ENCODE measurements at regions not wholly inside any gene's neighbourhood (a gene's known extent, or its start where the extent isn't known, plus 50 kb on each side); places are given as distances from the start of the nearest gene placed in this dataset.

DNA sequence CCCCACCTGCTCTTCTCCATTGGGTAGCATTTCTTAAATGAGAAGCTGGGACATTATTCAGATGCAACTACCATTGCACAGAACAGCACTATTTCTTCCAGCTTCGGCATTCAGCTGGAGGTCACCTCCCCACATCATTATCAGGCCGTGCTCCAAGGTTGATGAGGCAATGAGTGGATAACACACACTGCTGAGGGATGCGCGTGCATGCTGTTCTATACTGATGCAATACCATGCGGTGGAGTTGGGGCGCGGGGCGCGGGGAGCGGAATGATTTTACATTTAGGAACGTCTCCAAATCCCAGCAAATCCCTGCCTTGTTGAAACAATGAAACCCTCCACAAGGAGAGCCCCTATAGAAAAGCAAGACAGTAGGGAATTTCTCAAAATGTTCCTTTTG, 283.4 kb downstream of the GRIN2B start:
- no peaks in the 10 kb centered on the region for H3K36me3 Mint-ChIP-seq
- no peak for DNase-seq
- peaks cover 20% of the 10 kb centered on the region for H3K27me3 Mint-ChIP-seq
- no peaks in the 10 kb centered on the region for H3K4me1 Mint-ChIP-seq
- H3K9me3 Mint-ChIP-seq: no peaks in the 10 kb centered on the region
- no peak overlapping the region for H3K4me3 Mint-ChIP-seq
- H3K27ac Mint-ChIP-seq: no peak overlapping the region

DNA sequence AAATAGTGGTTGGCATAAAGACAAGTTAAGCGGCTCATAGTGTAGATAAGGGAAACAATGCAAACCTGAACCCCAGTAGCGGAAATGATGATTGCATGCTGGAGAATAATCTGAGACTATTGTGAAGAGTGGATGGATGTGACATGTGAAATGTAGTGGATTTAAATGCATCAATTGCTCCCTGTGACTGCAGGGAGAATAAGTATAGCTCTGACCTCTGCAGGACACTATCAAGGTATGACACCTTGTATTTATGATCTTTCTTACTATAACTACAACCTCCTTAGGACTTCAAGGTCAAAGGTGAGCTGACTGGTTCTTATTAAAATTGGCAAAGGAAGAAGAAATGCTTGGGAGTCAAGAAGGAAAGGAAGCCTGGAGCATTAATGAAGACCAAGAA, 285.6 kb downstream of the GRIN2B start:
- Mint-ChIP-seq H3K4me3 (no peak overlapping the region), H3K9me3 (no peaks in the 10 kb centered on the region), H3K27me3 (peaks cover 17% of the 10 kb centered on the region), H3K4me1 (no peaks in the 10 kb centered on the region), H3K36me3 (no peaks in the 10 kb centered on the region), H3K27ac (no peak overlapping the region)
- no peak for DNase-seq

DNA sequence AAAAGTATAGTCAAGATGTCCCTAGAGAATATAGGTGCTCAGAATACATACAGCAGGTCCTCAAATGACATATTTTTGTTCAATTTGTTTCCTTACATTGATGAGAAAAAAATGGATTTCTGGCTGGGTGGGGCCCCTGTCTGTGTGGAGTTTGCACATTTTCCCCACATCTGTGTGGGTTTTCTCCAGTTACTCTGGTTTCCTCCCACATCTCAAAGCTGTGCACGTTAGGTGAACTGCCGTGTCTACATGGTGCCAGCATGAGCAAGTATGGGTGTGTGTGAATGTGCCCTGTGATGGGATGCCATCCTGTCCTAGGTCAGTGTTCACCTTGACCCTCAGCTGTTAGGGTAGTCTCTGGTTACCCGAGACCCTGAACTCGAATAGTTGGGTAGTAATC, 289.1 kb downstream of the GRIN2B start:
- H3K36me3 Mint-ChIP-seq: no peaks in the 10 kb centered on the region
- no peak overlapping the region for H3K27ac Mint-ChIP-seq
- no peaks in the 10 kb centered on the region for H3K4me1 Mint-ChIP-seq
- peaks cover 6% of the 10 kb centered on the region for H3K27me3 Mint-ChIP-seq
- H3K4me3 Mint-ChIP-seq: no peak overlapping the region
- no peaks in the 10 kb centered on the region for H3K9me3 Mint-ChIP-seq
- DNase-seq: no peak

DNA sequence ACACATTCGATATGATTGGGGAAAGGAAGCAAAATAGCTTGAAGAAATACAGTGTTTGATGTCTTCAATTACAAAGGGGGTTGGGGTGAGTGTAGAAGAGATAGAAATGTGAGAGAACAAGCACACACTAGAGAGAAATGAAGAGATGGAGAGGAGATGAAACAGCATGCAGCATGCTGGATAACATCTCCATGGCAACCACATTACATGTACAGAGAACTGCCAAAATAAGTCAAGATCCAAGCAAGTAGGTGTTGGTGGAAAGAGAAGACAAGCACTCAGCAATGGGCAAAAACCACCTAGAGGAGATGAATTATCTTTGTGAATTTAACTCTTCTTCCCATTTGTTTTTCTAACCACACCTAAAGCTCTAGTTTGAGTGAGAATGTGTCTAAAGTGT, 289.8 kb downstream of the GRIN2B start:
- no peak for DNase-seq
- Mint-ChIP-seq H3K27me3 (peaks cover 5% of the 10 kb centered on the region), H3K36me3 (no peaks in the 10 kb centered on the region), H3K4me1 (no peaks in the 10 kb centered on the region), H3K9me3 (no peaks in the 10 kb centered on the region), H3K27ac (no peak overlapping the region), H3K4me3 (no peak overlapping the region)

DNA sequence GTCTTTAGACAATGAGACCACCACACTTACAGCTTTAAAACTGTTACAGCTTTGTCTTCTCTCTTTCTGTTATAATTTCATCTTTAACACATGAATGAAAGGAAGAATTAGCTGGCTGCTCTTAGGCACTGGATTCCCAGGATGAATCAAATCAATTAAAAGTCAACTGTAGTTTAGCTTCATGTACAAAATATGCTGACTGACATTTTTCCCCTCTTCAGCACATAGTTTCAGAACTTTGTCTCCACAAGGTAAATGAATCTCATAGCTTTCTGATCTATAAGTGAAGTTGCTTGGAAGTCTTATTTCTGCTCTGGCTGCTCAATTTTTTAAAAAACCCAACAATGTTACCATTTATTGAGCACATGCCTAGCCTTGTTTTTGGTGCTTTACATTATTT, 293.8 kb downstream of the GRIN2B start:
- no peak overlapping the region for H3K4me3 Mint-ChIP-seq
- no peaks in the 10 kb centered on the region for H3K4me1 Mint-ChIP-seq
- no peaks in the 10 kb centered on the region for H3K36me3 Mint-ChIP-seq
- no peak overlapping the region for H3K27ac Mint-ChIP-seq
- DNase-seq: no peak
- no peaks in the 10 kb centered on the region for H3K9me3 Mint-ChIP-seq
- peaks cover 8% of the 10 kb centered on the region for H3K27me3 Mint-ChIP-seq

DNA sequence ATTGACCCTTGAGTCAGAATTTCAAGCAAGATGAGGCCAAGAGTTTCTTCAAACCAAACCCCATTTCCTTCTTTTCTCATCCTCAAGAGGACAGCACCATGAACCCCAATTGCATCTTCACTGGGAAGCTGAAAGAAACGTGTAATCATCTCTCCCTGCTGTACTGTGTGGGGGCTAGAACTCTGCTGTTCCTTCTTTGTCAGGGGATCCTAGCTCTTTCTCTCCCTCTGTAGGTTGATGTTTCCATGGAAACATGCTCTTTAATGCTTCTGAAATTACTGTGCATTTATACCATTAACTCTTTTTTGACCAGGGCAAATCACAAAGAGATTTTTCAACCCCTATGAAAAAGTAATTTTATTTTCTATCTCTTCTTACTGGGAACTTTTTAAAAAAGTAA, 295.1 kb downstream of the GRIN2B start:
- Mint-ChIP-seq H3K36me3 (no peaks in the 10 kb centered on the region), H3K4me1 (no peaks in the 10 kb centered on the region), H3K4me3 (no peak overlapping the region), H3K27me3 (peaks cover 8% of the 10 kb centered on the region), H3K9me3 (no peaks in the 10 kb centered on the region), H3K27ac (no peak overlapping the region)
- DNase-seq: no peak

DNA sequence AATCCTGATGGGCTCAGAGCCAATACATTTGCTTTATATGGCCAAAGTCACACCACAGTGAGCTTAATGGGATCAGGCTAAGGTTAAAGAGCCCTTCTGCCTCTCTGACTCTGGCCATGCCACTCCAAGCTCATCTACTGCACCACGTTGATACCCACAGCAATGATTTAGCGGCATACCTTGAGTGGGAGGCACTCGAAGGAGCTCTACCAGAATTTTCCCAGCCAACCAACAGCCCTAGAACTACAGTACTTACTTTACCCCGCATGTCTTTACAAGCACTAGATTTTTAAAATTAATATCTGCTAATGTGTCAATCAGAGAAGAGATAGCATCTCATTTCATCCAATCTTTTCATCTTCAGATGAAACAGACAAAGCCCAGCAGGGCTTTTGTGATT, 300.5 kb downstream of the GRIN2B start:
- DNase-seq: no peak
- H3K36me3 Mint-ChIP-seq: no peaks in the 10 kb centered on the region
- no peak overlapping the region for H3K4me3 Mint-ChIP-seq
- no peaks in the 10 kb centered on the region for H3K9me3 Mint-ChIP-seq
- peaks cover 4% of the 10 kb centered on the region for H3K27me3 Mint-ChIP-seq
- H3K4me1 Mint-ChIP-seq: no peaks in the 10 kb centered on the region
- no peak overlapping the region for H3K27ac Mint-ChIP-seq

DNA sequence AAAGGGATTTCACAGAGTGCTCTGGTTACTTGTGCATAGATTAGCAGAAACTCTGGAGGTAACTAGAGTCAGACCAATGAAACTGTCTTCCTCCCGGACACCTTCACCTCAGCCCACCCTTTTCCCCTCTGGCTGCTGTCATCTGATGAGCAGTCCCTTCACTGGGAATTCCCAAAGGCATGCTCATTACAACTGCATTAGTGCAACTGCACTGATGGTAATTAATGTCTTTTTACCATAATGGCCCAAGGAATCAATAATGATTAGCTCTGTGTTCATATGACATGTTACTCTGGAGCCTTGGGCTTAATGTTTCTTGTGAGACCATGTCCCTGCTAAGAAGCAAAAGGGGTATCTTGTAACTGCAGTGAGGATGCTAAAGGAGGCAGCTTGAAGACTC, 304.5 kb downstream of the GRIN2B start:
- Mint-ChIP-seq H3K4me1 (no peaks in the 10 kb centered on the region), H3K27me3 (no peaks in the 10 kb centered on the region), H3K36me3 (no peaks in the 10 kb centered on the region), H3K4me3 (no peak overlapping the region), H3K9me3 (no peaks in the 10 kb centered on the region), H3K27ac (no peak overlapping the region)
- DNase-seq: no peak

DNA sequence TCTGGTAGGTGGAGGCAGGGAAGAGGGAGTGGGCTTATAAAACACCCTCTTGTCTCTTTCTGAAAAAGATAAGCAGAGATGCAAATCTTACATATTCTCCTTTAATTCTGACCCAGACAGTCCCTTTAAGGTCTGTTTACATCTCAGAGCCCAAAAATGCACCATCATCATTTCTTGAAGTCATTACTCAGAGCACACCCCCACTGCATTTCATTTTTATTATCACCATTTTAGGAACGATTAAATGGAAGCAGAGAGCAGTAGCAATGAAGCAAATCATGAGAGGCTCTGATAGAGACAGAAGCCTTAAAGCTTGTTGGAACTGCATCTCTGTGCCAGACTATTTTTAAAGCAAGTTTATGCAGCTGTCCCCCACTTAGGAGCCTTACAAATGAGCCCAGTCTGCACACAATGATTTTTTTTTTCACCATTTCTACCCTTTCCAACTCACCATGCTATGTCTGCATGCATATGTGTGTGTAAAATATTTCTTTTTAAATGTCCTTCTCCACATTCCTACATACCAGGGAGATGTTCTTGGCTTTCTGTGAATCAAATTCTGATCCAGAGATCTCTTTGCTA, 311.0 kb downstream of the GRIN2B start:
- no peak for DNase-seq
- H3K36me3 Mint-ChIP-seq: no peaks in the 10 kb centered on the region
- H3K4me1 Mint-ChIP-seq: no peaks in the 10 kb centered on the region
- no peak overlapping the region for H3K4me3 Mint-ChIP-seq
- no peak overlapping the region for H3K27ac Mint-ChIP-seq
- H3K27me3 Mint-ChIP-seq: peaks cover 23% of the 10 kb centered on the region
- no peaks in the 10 kb centered on the region for H3K9me3 Mint-ChIP-seq

DNA sequence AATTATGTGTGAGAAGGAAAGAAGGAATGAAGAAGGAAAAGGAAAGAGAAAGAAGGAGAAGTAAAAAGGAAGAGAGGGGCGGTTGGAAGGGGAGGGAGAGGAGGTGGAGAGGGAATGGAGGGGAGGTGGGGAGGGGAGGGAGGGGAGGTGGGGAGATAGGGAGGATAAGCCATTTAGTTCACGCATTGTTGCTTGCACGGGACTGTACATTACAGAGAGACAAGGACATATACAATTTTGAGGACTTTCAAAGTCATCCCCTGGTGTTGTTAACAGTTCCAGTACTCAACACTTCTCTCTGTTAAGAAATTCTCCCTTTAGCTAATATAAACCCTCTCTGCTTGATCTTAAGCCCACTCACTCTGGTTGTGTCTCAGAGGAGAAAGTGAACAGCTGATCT, 312.5 kb downstream of the GRIN2B start:
- DNase-seq: no peak
- Mint-ChIP-seq H3K27me3 (peaks cover 23% of the 10 kb centered on the region), H3K27ac (no peak overlapping the region), H3K36me3 (no peaks in the 10 kb centered on the region), H3K4me1 (no peaks in the 10 kb centered on the region), H3K9me3 (no peaks in the 10 kb centered on the region), H3K4me3 (no peak overlapping the region)

DNA sequence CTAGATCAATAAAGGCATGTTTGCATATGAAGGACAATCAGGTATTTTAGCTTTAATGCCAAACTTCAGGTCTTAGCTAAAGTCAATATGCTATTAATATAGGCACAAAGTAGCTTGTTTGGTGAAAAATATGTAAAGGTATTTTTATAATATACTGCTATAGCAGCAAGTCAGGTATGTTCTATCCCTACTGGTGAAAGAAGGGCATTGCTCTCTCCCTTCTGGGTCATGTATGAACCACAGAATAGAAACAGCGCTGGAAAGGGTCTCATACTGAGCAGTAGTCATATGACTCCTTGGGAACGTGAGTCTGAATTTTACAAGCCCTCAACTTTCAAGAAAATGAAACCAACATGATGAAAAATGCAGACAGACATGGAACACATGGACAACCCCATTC, 314.6 kb downstream of the GRIN2B start:
- Mint-ChIP-seq H3K36me3 (no peaks in the 10 kb centered on the region), H3K4me1 (no peaks in the 10 kb centered on the region), H3K4me3 (no peak overlapping the region), H3K27me3 (peaks cover 23% of the 10 kb centered on the region), H3K27ac (no peak overlapping the region), H3K9me3 (no peaks in the 10 kb centered on the region)
- DNase-seq: no peak

DNA sequence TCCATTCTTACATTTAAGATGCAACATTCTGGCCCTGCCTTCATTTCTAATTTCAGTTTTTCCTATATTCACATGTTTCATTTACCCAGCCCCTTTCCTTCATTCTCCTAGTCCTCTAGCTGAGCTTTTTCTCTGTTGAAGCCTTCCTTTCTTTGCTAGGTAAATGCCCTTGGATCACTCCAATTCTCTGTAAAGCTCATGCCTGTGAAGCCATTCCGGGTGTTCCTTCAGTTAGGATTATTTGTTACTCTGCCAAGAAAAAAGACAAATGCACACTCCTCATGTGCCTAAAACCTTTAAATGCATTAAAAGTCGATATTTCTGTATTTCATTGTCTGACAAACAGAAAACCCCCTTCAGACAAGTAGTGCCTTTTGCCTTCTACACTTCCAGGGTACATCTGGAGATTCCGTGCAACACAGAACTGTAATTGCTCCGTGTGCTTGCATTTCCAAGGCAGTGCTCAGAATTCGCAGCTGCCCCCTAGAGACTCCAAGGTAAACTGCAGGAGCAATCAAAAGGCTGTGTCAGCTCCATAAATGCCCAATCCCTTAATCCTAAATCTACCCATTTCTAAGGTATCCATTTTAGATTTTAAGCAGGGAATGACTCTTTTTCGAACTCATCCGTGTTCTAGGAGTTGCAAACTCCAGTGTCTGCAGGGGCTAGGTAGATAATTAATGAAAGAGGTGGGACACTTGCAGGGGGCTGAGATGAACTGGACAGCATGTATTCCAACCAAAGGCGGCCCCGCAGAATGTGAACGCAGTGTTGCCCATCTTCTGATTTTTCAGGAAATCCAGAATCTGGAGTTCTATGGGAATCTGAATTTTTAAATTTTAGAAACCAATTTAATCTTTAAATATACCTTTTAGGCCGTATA, 320.2 kb downstream of the GRIN2B start:
- no peaks in the 10 kb centered on the region for H3K36me3 Mint-ChIP-seq
- H3K27me3 Mint-ChIP-seq: peaks cover 3% of the 10 kb centered on the region
- no peak overlapping the region for H3K27ac Mint-ChIP-seq
- peak; percentile 1 for DNase-seq
- H3K4me3 Mint-ChIP-seq: no peak overlapping the region
- H3K4me1 Mint-ChIP-seq: no peaks in the 10 kb centered on the region
- no peaks in the 10 kb centered on the region for H3K9me3 Mint-ChIP-seq

DNA sequence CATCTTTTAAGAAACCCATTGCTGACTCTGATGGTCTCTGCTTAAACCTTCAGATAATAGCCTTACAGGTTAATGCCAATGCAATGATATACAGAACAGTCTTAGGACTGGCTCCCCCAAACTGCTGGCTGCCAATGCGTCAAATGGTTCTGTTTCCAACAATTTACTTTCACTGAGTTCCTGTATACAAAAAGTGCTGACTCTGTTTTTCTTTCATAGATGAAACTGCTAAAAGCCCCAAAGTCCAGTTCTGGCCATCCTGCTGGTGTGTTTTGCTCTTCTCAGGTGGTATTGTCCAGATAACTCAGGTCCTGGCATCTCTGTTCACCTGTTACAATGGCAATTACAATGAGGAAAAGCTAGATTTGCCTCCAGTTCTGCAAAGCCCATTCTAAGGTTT, 326.9 kb downstream of the GRIN2B start:
- Mint-ChIP-seq H3K27ac (no peak overlapping the region), H3K27me3 (peaks cover 3% of the 10 kb centered on the region), H3K36me3 (no peaks in the 10 kb centered on the region), H3K4me3 (no peak overlapping the region), H3K9me3 (no peaks in the 10 kb centered on the region), H3K4me1 (no peaks in the 10 kb centered on the region)
- DNase-seq: no peak

DNA sequence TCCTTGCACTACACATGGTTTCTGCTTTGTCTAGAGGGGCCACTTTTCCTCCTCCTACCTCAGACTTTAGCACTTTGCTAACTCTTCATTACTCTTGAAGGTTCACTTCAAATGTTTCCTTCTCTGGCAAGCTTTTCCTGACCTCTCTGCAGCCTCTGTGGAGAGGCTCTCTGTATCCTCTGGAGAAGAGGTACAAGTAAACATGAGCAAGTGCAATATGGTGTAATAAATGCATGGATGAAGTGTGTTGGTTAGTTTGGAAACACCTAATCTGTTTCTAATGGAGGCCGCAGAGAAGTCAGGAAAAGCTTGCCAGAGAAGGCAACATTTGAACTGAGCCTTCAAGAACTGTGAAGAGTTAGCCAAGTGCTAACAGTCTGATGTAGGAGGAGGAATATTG, 329.3 kb downstream of the GRIN2B start:
- Mint-ChIP-seq H3K36me3 (no peaks in the 10 kb centered on the region), H3K9me3 (no peaks in the 10 kb centered on the region), H3K4me3 (no peak overlapping the region), H3K4me1 (no peaks in the 10 kb centered on the region), H3K27ac (no peak overlapping the region), H3K27me3 (peaks cover 10% of the 10 kb centered on the region)
- DNase-seq: no peak

DNA sequence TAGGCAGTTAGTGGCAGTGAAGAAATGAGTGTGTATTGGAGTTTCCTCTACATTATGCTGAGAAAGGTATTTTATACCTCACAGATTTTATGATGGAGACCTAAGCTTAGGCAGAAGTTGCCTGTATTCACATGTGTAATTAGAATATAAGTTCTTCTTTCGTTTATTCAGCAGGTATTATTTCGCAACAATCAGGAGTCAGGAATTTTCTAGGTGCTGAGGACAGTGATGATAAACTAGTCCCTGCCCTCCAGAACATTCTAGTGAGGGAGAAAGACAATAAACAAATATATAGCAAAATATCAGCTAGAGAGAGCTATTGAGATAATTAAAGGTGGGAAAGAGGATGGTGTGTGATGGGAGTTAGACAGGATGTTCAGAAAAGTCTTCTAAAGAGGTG, 345.7 kb downstream of the GRIN2B start:
- H3K9me3 Mint-ChIP-seq: no peaks in the 10 kb centered on the region
- no peaks in the 10 kb centered on the region for H3K4me1 Mint-ChIP-seq
- H3K27me3 Mint-ChIP-seq: peaks cover 8% of the 10 kb centered on the region
- H3K36me3 Mint-ChIP-seq: no peaks in the 10 kb centered on the region
- H3K4me3 Mint-ChIP-seq: no peak overlapping the region
- H3K27ac Mint-ChIP-seq: no peak overlapping the region
- DNase-seq: no peak

DNA sequence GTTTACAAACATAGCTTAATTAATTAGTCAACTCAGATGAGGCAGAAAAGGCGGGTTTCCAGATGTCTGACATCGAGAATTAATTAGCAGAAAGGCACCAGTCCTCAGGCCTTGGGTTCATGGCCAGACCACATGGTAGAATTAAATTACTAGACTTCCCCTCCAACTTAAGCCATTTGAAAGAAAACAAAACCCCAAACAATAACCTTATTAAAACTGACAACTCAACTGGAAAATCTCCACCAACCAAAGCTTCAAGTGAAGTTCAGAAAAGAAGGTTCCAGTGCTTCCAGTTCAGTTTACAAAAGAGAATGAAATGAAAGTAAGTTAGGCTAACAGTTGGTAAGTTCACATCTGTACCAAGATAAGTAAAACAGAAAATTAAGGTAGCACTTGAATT, 349.5 kb downstream of the GRIN2B start:
- no peaks in the 10 kb centered on the region for H3K4me1 Mint-ChIP-seq
- no peaks in the 10 kb centered on the region for H3K9me3 Mint-ChIP-seq
- H3K4me3 Mint-ChIP-seq: no peak overlapping the region
- DNase-seq: no peak
- no peak overlapping the region for H3K27ac Mint-ChIP-seq
- H3K27me3 Mint-ChIP-seq: peaks cover 9% of the 10 kb centered on the region
- H3K36me3 Mint-ChIP-seq: no peaks in the 10 kb centered on the region

Measured in activated naive CD8-positive, alpha-beta T cell treated with anti-CD3 and anti-CD28 coated beads for 36 hours (primary cell).